ENCODE measurements at regions not wholly inside any gene's neighbourhood (a gene's known extent, or its start where the extent isn't known, plus 50 kb on each side); places are given as distances from the start of the nearest gene placed in this dataset.
"Not testable (repeated sequence)": the region's sequence is repeated elsewhere in the genome, so short reads cannot be mapped to it uniquely, and the experiment has no call there.

DNA sequence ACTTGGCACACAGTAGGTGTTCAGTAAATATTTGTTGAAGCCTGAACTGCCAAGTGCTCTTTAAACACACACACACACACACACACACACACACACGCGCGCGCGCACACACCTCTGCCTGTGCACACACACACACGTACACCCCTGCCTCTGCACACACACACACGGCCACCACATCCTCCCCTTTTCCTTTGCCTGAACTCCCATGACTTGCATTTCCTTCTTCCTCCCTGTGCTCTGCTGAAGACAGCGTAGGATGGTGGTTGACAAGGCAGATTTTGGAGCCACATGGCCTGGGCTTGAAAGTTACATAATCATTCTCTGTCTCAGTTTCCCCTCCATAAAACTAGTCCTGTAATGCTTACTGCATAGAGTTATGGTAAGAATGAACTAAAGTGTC is 712.3 kb downstream of the PTPRU start:
- no peak for DNase-seq

- DNase-seq: no peak
These were observed 709.7 kb downstream of the PTPRU start for GRCh38 chr1:29946057-29946456.

DNA sequence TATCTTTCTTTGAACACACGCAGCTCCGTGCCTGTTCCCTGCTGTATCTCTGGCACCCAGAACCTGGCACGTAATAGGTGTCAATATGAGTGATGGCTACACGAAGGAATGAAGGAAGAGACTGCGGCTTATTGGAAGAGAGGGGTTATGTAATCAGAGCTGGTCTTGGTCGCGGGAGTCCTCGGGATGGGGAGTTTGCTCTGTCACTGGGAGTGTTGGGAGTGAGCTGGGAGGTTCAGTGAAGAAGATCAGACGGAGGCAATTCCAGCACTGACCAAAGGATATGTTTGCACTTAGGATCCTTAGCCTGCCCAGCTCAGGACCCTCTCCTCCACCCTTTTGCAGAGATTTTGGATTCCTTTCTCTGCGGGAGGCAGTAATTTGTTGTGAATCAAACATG is 709.1 kb downstream of the PTPRU start:
- DNase-seq: no peak

- DNase-seq: no peak
These were observed 708.1 kb downstream of the PTPRU start for GRCh38 chr1:29944253-29944905.

- DNase-seq: no peak
These were observed 706.7 kb downstream of the PTPRU start for GRCh38 chr1:29943034-29943433.

DNA sequence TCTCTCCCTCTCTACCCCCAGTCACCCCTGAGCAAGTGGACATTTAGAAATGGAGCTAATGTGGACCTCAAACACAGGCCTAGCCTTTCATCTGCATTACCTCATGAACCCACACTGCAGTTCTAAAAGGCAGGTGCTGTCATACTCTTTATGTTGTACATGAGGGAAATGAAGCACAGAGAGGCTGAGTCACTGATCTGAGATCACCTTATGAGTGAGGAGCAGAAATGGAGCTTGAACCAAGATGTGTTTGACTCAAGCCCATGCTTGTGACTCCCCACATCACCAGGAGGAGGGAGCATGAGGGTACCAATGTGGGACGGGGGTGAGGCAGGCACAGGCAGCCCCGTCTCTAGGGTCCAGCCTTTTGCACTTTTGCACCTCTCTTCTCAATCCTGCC is 702.8 kb downstream of the PTPRU start:
- no peak for DNase-seq

DNA sequence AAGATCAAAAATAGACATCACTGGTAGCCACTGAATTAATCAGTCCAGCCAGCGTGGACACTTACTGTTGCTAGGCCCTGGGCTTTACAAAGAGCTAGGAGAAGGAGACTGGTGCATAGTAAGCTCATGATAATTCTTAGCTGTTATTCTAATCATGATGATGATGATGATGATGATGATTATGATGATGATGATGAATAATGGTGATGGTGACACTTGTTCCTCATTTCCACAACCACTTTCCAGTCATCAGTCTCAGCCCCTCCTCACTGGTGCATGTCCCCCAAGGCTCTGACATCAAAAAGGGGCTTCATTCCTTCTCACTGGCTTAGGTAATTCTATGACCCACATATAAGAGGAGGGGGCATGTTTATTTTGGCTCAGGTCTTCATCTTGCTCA is 701.0 kb downstream of the PTPRU start:
- DNase-seq: no peak

- DNase-seq: no peak
These were observed 699.8 kb downstream of the PTPRU start for GRCh38 chr1:29936031-29936544.

GRCh38 chr1:29934255-29934772 is 698.0 kb downstream of the PTPRU start:
- DNase-seq: no peak

GRCh38 chr1:29933067-29933466 is 696.7 kb downstream of the PTPRU start:
- DNase-seq: no peak

DNA sequence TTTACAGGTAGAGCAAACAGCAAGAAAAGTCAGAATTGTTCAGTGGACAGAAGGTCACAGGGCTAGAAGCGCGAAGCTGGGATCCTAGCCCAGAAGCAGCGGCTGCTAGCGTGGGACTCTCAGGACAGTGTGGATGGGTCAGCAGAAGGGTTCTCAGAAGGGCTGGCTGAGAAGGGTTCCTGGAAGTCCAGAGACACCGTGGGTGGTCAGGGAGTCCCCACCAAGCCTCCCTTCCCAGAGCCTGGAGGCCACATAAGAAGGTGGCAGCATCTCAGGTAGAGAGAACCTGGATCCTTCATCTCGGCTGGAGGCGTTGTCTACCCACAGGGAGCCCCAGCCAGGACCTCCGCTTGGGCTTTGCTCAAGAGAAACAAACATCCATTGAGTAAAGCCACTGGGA is 696.3 kb downstream of the PTPRU start:
- DNase-seq: no peak

DNA sequence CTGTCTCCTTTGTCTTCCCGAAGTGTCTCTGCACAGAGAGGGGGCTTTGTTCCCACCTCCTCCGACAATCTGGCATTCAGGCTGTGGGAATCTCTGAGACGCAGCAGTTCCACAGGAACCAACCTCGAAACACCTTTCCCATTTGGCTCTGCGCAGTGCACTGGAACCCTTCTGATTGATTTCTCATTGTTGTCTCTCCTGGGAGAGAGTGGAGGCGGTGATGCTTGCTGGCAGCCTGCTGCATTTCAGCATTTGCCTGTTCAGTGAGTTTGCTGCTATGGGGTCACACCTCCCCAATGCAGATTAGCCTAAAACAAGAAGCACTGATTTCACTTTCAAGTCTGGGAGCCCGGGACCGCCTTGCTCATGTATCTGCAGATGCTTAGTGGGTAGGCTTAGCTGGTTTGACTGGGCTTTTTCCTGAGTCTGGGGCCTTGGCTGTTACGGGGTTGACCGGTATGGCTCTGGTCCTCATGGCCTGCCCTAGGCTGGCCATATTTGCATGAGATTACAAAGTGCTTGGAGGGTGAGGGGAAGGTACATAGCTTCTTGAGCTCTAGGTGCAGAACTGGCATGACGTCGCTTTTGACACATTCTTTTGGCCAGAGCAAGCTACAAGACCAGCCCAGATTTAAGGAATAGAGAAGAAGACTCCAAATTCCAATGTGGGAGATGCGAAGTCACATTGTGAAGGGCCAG is 695.3 kb downstream of the PTPRU start:
- no peak for DNase-seq

- DNase-seq: no peak
These were observed 688.7 kb downstream of the PTPRU start for GRCh38 chr1:29925058-29925457.

GRCh38 chr1:29924017-29924431 is 687.7 kb downstream of the PTPRU start:
- no peak for DNase-seq

- DNase-seq: no peak
These were observed 685.4 kb downstream of the PTPRU start for GRCh38 chr1:29921741-29922140.

GRCh38 chr1:29920784-29921183 is 684.5 kb downstream of the PTPRU start:
- DNase-seq: no peak

GRCh38 chr1:29920316-29920715 is 684.0 kb downstream of the PTPRU start:
- no peak for DNase-seq

DNA sequence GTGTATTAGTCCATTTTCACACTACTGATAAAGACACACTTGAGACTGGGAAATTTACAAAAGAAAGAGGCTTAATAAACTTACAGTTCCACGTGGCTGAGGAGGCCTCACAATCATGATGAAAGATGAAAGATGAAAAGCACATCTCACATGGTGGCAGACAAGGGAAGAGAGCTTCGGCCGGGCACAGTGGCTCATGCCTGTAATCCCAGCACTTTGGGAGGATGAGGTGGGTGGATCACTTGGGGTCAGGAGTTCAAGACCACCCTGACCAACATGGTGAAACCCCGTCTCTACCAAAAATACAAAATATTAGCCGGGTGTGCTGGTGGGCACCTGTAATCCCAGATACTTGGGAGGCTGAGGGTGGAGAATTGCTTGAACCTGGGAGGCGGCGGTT is 682.7 kb downstream of the PTPRU start:
- not testable (repeated sequence) for DNase-seq

DNA sequence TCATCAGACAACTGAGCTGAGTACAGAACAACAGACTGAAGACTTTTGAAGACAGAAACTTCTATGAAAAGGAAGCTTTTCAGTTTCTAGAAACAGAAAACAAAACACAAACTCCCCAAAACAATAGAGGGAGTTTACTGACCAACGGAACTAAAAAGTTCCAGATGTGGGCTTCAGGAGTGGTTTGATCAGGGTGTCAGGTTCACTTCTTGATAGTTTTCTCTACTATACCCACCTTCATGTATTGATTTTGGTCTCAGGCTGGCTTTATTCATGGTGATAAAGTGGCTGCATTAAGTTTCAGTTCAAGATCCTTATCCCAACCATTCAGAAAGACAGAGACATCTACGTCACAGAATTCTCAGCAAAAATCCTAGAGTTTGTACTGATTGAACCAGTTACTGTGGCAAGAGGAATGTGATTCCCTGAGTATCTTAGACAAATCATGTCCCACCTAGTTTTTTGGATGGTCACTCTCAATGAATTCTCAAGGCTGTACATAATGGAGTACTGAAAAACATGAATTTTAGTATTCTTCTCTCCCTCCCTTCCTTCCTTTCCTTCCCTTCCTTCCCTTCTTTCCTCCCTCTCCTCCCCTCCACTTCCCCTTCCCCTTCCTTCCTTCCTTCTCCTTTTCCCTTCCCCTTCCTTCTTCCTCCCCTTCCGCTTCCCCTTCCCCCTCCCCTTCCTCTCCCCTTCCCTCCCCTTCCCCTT is 680.5 kb downstream of the PTPRU start:
- DNase-seq: no peak

DNA sequence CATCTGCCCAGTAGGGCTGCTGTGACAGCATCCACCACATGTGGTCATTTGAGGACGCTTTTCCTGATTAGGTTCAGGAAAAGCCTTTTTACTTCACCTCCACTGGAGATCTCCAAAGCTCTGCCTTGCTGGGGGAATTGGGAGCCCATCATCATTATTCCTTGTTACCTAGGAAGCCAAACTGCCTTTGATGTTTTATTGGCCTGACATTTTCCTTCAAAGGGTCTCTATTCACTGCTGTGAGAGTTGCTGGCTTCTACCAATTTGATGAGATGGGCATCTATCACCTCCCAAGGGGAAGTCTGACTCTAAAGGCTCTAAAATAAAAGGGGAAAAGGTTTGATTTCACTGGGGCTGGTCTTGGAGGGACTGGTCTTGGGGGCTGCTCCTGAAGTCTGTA is 678.6 kb downstream of the PTPRU start:
- DNase-seq: no peak

DNA sequence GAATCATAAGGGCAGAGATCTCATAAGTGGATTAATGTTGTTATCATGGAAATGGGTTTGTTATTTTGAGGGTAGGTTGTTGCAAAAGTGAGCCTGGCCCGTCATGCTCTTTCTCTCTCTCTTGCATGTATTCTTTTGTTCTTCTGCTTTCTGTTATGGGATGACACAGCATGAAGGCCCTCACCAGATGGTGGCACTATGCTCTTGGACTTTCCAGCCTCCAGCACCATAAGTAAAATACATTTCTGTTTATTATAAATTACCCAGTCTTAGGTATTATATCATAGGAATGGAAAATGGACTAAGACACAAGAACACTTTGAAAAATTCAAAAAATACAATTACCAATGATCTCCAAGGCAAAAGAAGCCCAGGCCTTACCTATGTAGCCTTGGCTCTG is 676.1 kb downstream of the PTPRU start:
- DNase-seq: no peak

- no peak for DNase-seq
These were observed 673.6 kb downstream of the PTPRU start for GRCh38 chr1:29909962-29910361.

DNA sequence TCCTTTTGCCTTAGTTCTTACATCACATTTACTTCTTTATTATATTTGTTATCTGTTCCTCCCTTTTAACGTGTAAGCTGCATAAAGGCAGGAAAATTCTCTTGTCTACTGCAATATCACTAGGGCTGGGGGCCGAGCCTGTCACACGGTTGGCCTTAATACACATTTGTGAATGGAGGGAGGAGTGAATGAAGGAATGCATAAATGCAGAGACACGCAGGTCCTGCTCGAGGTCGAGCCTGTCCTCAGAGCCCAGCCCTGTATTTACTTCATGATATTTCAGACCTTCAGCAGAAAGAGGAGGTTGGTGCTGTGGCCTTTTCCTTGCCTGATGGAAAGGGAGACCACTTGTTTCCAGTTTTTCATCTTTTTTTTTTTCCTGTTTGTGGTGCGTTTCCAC is 671.3 kb downstream of the PTPRU start:
- no peak for DNase-seq

DNA sequence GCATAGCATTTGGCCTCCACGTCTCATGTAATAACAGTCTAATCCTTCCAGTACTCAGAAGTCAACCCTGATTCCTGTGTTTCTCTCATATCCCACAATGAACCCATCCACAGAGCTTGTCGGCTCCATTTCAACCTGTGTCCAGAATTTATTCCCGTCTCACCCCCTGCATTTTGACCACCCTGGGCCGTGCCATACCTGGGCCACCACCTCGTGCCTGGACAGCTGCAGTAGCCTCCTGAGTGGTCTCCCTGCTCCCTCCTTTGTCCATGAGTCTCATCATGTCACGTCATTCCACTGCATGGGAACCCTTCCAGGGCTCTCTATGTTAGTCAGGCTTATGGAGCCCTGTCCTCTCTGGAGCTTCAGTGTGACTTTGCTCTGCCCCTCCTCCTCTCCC is 670.6 kb downstream of the PTPRU start:
- DNase-seq: no peak
